H9 (cell line): ENCODE measurements at regions not wholly inside any gene's neighbourhood (a gene's known extent, or its start where the extent isn't known, plus 50 kb on each side); places are given as distances from the start of the nearest gene placed in this dataset.

ENCODE experiments used
- DNase-seq: peaks from one replicate; pipeline ENCODE4 v3.0.0-alpha.2; 2017
- H2AFZ ChIP-seq: one replicate; pipeline ENCODE4 v1.6.1; 2013; ENCODE audit warnings: mild to moderate bottlenecking, low read length, control low read depth, moderate library complexity
- H2AK5ac ChIP-seq: 2 replicates; pipeline ENCODE4 v1.6.1; 2013; ENCODE audit warnings: low read length, control low read depth, mixed read lengths; ENCODE audit not compliant: insufficient read length
- H2BK120ac ChIP-seq: one replicate; pipeline ENCODE4 v1.6.1; 2013; ENCODE audit warnings: low read depth, mild to moderate bottlenecking, low read length, control low read depth, inconsistent platforms; ENCODE audit not compliant: poor library complexity, severe bottlenecking
- H2BK12ac ChIP-seq: 2 replicates; pipeline ENCODE4 v1.6.1; 2013; ENCODE audit warnings: low read length, control low read depth, mixed read lengths, low read depth; ENCODE audit not compliant: insufficient read length
- H2BK15ac ChIP-seq: 2 replicates; pipeline ENCODE4 v1.6.1; 2013; ENCODE audit warnings: low read depth, low read length, control low read depth
- H2BK20ac ChIP-seq: one replicate; pipeline ENCODE4 v1.6.1; 2013; ENCODE audit warnings: low read depth, mild to moderate bottlenecking, low read length, control low read depth, inconsistent platforms; ENCODE audit not compliant: poor library complexity, severe bottlenecking
- H2BK5ac ChIP-seq: 2 replicates; pipeline ENCODE4 v1.6.1; 2013; ENCODE audit warnings: low read length, control low read depth, mixed read lengths; ENCODE audit not compliant: insufficient read length
- H3K14ac ChIP-seq: 2 replicates; pipeline ENCODE4 v1.6.1; 2013; ENCODE audit warnings: low read length, control low read depth; ENCODE audit not compliant: insufficient read depth
- H3K18ac ChIP-seq: 2 replicates; pipeline ENCODE4 v1.6.1; 2013; ENCODE audit warnings: low read depth, mild to moderate bottlenecking, mixed read lengths, low read length, control low read depth; ENCODE audit not compliant: insufficient read length
- H3K23ac ChIP-seq: 2 replicates; pipeline ENCODE4 v1.6.1; 2013; ENCODE audit warnings: low read length, control low read depth, mixed read lengths, low read depth; ENCODE audit not compliant: insufficient read length
- H3K23me2 ChIP-seq: 2 replicates; pipeline ENCODE4 v1.6.1; 2013; ENCODE audit warnings: low read depth, mild to moderate bottlenecking, mixed read lengths, low read length, control low read depth; ENCODE audit not compliant: insufficient read length, poor library complexity, severe bottlenecking
- H3K27ac ChIP-seq: 2 replicates; pipeline ENCODE4 v1.5.1; 2013; ENCODE audit warnings: low read length, control low read depth, mixed read lengths, low read depth; ENCODE audit not compliant: insufficient read length
- H3K27me3 ChIP-seq: 2 replicates; pipeline ENCODE4 v1.6.1; 2013; ENCODE audit warnings: low read length, control low read depth, inconsistent platforms; ENCODE audit not compliant: insufficient read depth
- H3K4ac ChIP-seq: 2 replicates; pipeline ENCODE4 v1.6.1; 2013; ENCODE audit warnings: low read depth, mild to moderate bottlenecking, control low read depth, inconsistent platforms, low read length, moderate library complexity
- H3K4me1 ChIP-seq: 2 replicates; pipeline ENCODE4 v1.6.1; 2013; ENCODE audit warnings: low read length, control low read depth, inconsistent platforms; ENCODE audit not compliant: insufficient read depth
- H3K4me2 ChIP-seq: 2 replicates; pipeline ENCODE4 v1.6.1; 2013; ENCODE audit warnings: low read length, control low read depth, mixed read lengths; ENCODE audit not compliant: insufficient read length, insufficient read depth
- H3K56ac ChIP-seq: 2 replicates; pipeline ENCODE4 v1.6.1; 2013; ENCODE audit warnings: low read depth, mild to moderate bottlenecking, mixed read lengths, low read length, control low read depth; ENCODE audit not compliant: insufficient read length
- H3K79me1 ChIP-seq: 2 replicates; pipeline ENCODE4 v1.6.1; 2013; ENCODE audit warnings: low read depth, mild to moderate bottlenecking, moderate library complexity, low read length, control low read depth, inconsistent platforms; ENCODE audit not compliant: insufficient read depth, poor library complexity, severe bottlenecking
- H3K79me2 ChIP-seq: 2 replicates; pipeline ENCODE4 v1.6.1; 2013; ENCODE audit warnings: low read length, control low read depth, inconsistent platforms; ENCODE audit not compliant: insufficient read depth
- H3K9ac ChIP-seq: 2 replicates; pipeline ENCODE4 v1.6.1; 2013; ENCODE audit warnings: low read length, control low read depth, mixed read lengths; ENCODE audit not compliant: insufficient read length; ENCODE audit errors: extremely low read depth
- H3K9me3 ChIP-seq: one replicate; pipeline ENCODE4 v1.6.1; 2013; ENCODE audit warnings: low read depth, low read length, inconsistent platforms; ENCODE audit not compliant: control insufficient read depth
- H3T11ph ChIP-seq: one replicate; pipeline ENCODE4 v1.6.1; 2013; ENCODE audit warnings: mild to moderate bottlenecking, low read length, control low read depth, inconsistent platforms
- H4K20me1 ChIP-seq: one replicate; pipeline ENCODE4 v1.6.1; 2013; ENCODE audit not compliant: control insufficient read depth, insufficient read length, insufficient read depth
- H4K5ac ChIP-seq: 2 replicates; pipeline ENCODE4 v1.6.1; 2013; ENCODE audit warnings: low read depth, mild to moderate bottlenecking, mixed read lengths, low read length, control low read depth; ENCODE audit not compliant: insufficient read length
- H4K8ac ChIP-seq: replicated peaks from 2 replicates; pipeline ENCODE4 v1.6.1; 2013; ENCODE audit warnings: low read length, control low read depth, mixed read lengths, low read depth; ENCODE audit not compliant: insufficient read length
- H4K91ac ChIP-seq: 2 replicates; pipeline ENCODE4 v1.6.1; 2013; ENCODE audit warnings: low read depth, mild to moderate bottlenecking, moderate library complexity, mixed read lengths, low read length, control low read depth; ENCODE audit not compliant: insufficient read length
- H3K27ac Mint-ChIP-seq, 3 experiments: 2 replicates in 2 of 3; 3 replicates in 1 of 3; pipeline ENCODE4 v1.8.0; 2020 to 2021; ENCODE audit warnings: mixed read lengths in 3 of 3, mild to moderate bottlenecking in 1 of 3, moderate library complexity in 1 of 3
- H3K27me3 Mint-ChIP-seq: 2 replicates; pipeline ENCODE4 v1.8.0; 2021; ENCODE audit warnings: low read depth, mild to moderate bottlenecking, moderate library complexity, mixed read lengths
- H3K36me3 Mint-ChIP-seq, 3 experiments: 2 replicates in 2 of 3; 3 replicates in 1 of 3; pipeline ENCODE4 v1.8.0; 2020 to 2021; ENCODE audit warnings: low read depth in 3 of 3, mixed read lengths in 3 of 3; ENCODE audit not compliant: insufficient read depth in 1 of 3
- H3K4me1 Mint-ChIP-seq, 2 experiments: 2 replicates each; pipeline ENCODE4 v1.8.0; 2020; ENCODE audit warnings: mixed read lengths in 2 of 2
- H3K4me3 Mint-ChIP-seq, 2 experiments: 2 replicates in 1 of 2; 3 replicates in 1 of 2; pipeline ENCODE4 v1.8.0; 2020 to 2021; ENCODE audit warnings: mild to moderate bottlenecking in 2 of 2, mixed read lengths in 2 of 2, moderate library complexity in 1 of 2
- H3K9me3 Mint-ChIP-seq, 2 experiments: 2 replicates in 1 of 2; 3 replicates in 1 of 2; pipeline ENCODE4 v1.8.0; 2020; ENCODE audit warnings: mild to moderate bottlenecking in 2 of 2, mixed read lengths in 2 of 2, moderate library complexity in 1 of 2
- WGBS: extraction: QIAGEN DNeasy Blood & Tissue Kit; methylation state at CpG from one replicate; pipeline ENCODE4 v1.1.7; 2013; ENCODE audit warnings: missing lambda C conversion rate, low lambda C conversion rate, mixed read lengths; ENCODE audit not compliant: insufficient read length; ENCODE audit errors: extremely low coverage; 5-methylcytosine and 5-hydroxymethylcytosine counted together
- TF ChIP-seq, protein P1 (sequence below): fragments of 200-600 bp; sonication (generic); conservative IDR thresholded peaks from 3 replicates; pipeline ENCODE4 v1.8.0; 2021; ENCODE audit warnings: antibody characterized with exemption, mild to moderate bottlenecking

- Histone ChIP-seq H4K91ac (no peak overlapping the region), H2BK5ac (no peak overlapping the region), H4K8ac (no peak overlapping the region), H3K27me3 (no peaks in the 10 kb centered on the region), H3K14ac (no peak overlapping the region), H3K23me2 (no peaks in the 10 kb centered on the region), H3K27ac (no peak overlapping the region), H2BK120ac (no peak overlapping the region), H2BK20ac (no peak overlapping the region), H3K9ac (no peak overlapping the region), H3K79me1 (no peaks in the 10 kb centered on the region), H3K4me1 (0 out of 2 replicates have a peak, but pooled peaks cover under 1% of the 10 kb centered on the region), H3K9me3 (no peaks in the 10 kb centered on the region), H3K18ac (no peak overlapping the region), H2AFZ (no peak overlapping the region), H3T11ph (no peak overlapping the region), H3K56ac (no peak overlapping the region), H3K4ac (no peak overlapping the region), H2BK12ac (no peak overlapping the region), H3K79me2 (no peaks in the 10 kb centered on the region), H3K4me2 (no peak overlapping the region), H2BK15ac (no peak overlapping the region), H4K5ac (no peak overlapping the region), H4K20me1 (no peaks in the 10 kb centered on the region), H2AK5ac (no peak overlapping the region), H3K23ac (no peak overlapping the region)
- no peak for DNase-seq
- H3K27me3 Mint-ChIP-seq: no peaks in the 10 kb centered on the region; the same call in 1 of the 2 replicates
- peak overlapping the region in 1 of 3 experiments; percentile 38; a peak in 2 of 7 replicates for H3K27ac Mint-ChIP-seq
- no CpG with 5 or more reads among the region's 22 CpGs for WGBS
- H3K36me3 Mint-ChIP-seq: peaks cover 7 to 15% (median 10%) of the 10 kb centered on the region in 3 experiments; a peak in 6 of 7 replicates
- TF ChIP-seq, protein P1, sequence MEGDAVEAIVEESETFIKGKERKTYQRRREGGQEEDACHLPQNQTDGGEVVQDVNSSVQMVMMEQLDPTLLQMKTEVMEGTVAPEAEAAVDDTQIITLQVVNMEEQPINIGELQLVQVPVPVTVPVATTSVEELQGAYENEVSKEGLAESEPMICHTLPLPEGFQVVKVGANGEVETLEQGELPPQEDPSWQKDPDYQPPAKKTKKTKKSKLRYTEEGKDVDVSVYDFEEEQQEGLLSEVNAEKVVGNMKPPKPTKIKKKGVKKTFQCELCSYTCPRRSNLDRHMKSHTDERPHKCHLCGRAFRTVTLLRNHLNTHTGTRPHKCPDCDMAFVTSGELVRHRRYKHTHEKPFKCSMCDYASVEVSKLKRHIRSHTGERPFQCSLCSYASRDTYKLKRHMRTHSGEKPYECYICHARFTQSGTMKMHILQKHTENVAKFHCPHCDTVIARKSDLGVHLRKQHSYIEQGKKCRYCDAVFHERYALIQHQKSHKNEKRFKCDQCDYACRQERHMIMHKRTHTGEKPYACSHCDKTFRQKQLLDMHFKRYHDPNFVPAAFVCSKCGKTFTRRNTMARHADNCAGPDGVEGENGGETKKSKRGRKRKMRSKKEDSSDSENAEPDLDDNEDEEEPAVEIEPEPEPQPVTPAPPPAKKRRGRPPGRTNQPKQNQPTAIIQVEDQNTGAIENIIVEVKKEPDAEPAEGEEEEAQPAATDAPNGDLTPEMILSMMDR: no peak
- H3K4me1 Mint-ChIP-seq: peaks cover 14 to 17% of the 10 kb centered on the region in 2 experiments
- H3K9me3 Mint-ChIP-seq: no peaks in the 10 kb centered on the region
- no peak overlapping the region for H3K4me3 Mint-ChIP-seq
Observed at GRCh38 chr15:62840526-62841268, 201.8 kb upstream of the TPM1 start.
